Neutrophil (primary cell): ENCODE measurements at regions not wholly inside any gene's neighbourhood (a gene's known extent, or its start where the extent isn't known, plus 50 kb on each side); places are given as distances from the start of the nearest gene placed in this dataset.

Experiments used
- H3K27ac ChIP-seq: fragments of 200-600 bp; sonication (generic); 2 replicates; pipeline ENCODE4 v1.5.1; 2016; ENCODE audit warnings: mild to moderate bottlenecking, moderate library complexity
- H3K27me3 ChIP-seq: fragments of 200-600 bp; sonication (generic); 2 replicates; pipeline ENCODE4 v1.6.0; 2016; ENCODE audit warnings: mild to moderate bottlenecking
- H3K36me3 ChIP-seq: fragments of 200-600 bp; sonication (generic); 2 replicates; pipeline ENCODE4 v1.5.1; 2017
- H3K4me1 ChIP-seq, 2 experiments: fragments of 200-600 bp in 1 of 2; sonication (generic) in 1 of 2; 1 replicate in 1 of 2; 2 replicates in 1 of 2; pipeline versions ENCODE4 v1.5.1 to v1.6.1; 2013 to 2016; ENCODE audit warnings: low read depth in 1 of 2, low read length in 1 of 2, mild to moderate bottlenecking in 1 of 2, moderate library complexity in 1 of 2; ENCODE audit not compliant: control insufficient read depth in 1 of 2, insufficient read depth in 1 of 2
- H3K4me3 ChIP-seq, 2 experiments: fragments of 200-600 bp in 1 of 2; sonication (generic) in 1 of 2; 1 replicate in 1 of 2; 2 replicates in 1 of 2; pipeline ENCODE4 v1.5.1; 2013 to 2016; ENCODE audit warnings: low read depth in 1 of 2, low read length in 1 of 2, mild to moderate bottlenecking in 1 of 2, moderate library complexity in 1 of 2
- H3K9me3 ChIP-seq: fragments of 200-600 bp; sonication (generic); 2 replicates; pipeline ENCODE4 v1.5.1; 2016
- TF ChIP-seq, protein P1 (sequence below): fragments of 200-600 bp; sonication (generic); IDR thresholded peaks from 2 replicates; pipeline ENCODE4 v1.5.1; 2016; ENCODE audit warnings: antibody characterized with exemption

DNA sequence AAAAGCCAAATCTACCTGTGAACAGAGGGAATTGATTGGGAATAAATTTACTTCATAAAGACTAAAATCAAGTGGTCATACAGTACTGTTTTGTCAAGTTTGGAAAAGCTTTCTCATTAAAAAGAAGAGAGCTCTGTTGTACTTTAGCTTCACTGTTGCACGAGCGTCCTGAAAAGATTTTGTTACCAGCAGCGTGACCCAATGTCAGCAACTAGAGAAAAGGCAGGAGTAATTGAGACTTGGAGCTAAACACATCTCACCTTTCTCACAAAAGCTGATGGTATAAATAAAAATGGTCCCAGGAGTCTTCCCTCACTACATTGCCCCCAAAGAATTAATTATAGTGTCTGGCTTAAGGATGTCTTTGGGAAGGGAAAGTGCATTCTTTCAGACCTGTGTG lies 613.7 kb downstream of the OLFM4 start:
- H3K27ac ChIP-seq: no peak overlapping the region
- H3K4me1 ChIP-seq: no peaks in the 10 kb centered on the region
- H3K27me3 ChIP-seq: no peaks in the 10 kb centered on the region
- H3K9me3 ChIP-seq: no peaks in the 10 kb centered on the region
- H3K4me3 ChIP-seq: no peak overlapping the region
- H3K36me3 ChIP-seq: no peaks in the 10 kb centered on the region
- TF ChIP-seq, protein P1, sequence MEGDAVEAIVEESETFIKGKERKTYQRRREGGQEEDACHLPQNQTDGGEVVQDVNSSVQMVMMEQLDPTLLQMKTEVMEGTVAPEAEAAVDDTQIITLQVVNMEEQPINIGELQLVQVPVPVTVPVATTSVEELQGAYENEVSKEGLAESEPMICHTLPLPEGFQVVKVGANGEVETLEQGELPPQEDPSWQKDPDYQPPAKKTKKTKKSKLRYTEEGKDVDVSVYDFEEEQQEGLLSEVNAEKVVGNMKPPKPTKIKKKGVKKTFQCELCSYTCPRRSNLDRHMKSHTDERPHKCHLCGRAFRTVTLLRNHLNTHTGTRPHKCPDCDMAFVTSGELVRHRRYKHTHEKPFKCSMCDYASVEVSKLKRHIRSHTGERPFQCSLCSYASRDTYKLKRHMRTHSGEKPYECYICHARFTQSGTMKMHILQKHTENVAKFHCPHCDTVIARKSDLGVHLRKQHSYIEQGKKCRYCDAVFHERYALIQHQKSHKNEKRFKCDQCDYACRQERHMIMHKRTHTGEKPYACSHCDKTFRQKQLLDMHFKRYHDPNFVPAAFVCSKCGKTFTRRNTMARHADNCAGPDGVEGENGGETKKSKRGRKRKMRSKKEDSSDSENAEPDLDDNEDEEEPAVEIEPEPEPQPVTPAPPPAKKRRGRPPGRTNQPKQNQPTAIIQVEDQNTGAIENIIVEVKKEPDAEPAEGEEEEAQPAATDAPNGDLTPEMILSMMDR: no peak

DNA sequence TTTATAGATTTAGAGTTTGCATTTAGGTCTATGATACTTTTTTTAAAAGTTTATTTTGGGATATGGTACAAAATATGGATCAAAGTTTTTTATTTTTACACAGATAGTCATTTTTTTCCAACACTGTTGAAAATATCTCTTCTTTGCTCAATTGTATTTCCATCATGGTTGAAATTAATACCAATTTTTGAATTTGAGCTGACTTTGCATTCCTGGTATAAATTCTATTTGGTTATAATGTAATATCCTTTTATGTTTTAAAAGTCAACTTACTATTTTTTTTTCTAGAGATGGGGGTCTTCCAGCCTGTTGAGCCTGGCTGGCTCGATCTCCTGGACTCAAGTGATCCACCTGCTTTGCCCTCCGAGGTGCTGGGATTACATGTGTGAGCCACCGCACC lies 620.1 kb downstream of the OLFM4 start:
- no peaks in the 10 kb centered on the region for H3K36me3 ChIP-seq
- TF ChIP-seq, protein P1: no peak
- no peaks in the 10 kb centered on the region for H3K27me3 ChIP-seq
- no peaks in the 10 kb centered on the region for H3K9me3 ChIP-seq
- no peak overlapping the region for H3K27ac ChIP-seq
- H3K4me1 ChIP-seq: no peaks in the 10 kb centered on the region
- no peak overlapping the region for H3K4me3 ChIP-seq

DNA sequence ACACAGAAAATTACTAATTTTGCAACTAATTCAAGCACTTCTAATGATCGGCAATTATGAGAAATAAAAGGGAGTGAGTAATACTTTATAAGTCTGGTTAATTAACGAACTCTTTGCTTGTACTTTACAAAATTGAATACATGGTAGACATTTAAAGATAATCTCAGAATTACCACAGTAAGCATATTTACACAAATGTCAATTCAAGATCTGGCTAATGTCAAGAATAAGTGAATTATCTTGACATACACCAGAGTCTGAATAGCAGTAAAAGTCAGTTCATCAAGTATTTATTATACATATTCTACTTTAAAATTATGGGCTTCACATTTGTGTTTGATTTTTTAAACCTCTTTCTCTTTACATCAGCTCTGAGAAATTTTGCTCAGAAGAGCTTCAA lies 643.4 kb downstream of the OLFM4 start:
- TF ChIP-seq, protein P1: no peak

DNA sequence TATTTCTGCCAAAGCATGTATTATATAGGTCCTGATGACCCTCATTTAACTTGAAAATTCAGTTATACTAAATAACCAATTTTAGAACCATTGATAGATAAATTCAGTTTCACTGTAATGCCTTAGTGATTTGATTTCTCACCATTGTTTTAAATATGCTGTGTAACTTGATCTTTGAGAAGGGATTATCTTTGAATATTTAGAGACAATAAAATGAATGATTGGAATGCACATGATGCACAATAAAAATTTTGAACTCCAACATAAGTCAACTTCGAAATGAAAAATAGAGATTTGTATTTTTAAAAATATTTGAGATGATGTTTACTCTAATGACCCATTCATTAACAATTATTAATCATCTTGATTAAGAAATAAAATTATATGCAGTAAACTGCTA lies 654.5 kb downstream of the OLFM4 start:
- Histone ChIP-seq H3K9me3 (peaks cover 4% of the 10 kb centered on the region), H3K36me3 (no peaks in the 10 kb centered on the region), H3K27me3 (no peaks in the 10 kb centered on the region), H3K27ac (no peak overlapping the region), H3K4me1 (no peaks in the 10 kb centered on the region), H3K4me3 (no peak overlapping the region)
- TF ChIP-seq, protein P1: no peak

More for the DNA sequence above, 643.4 kb downstream of the OLFM4 start:
- no peaks in the 10 kb centered on the region for H3K4me1 ChIP-seq
- no peaks in the 10 kb centered on the region for H3K36me3 ChIP-seq
- no peak overlapping the region for H3K4me3 ChIP-seq
- H3K27ac ChIP-seq: no peak overlapping the region
- H3K9me3 ChIP-seq: no peaks in the 10 kb centered on the region
- H3K27me3 ChIP-seq: no peaks in the 10 kb centered on the region

DNA sequence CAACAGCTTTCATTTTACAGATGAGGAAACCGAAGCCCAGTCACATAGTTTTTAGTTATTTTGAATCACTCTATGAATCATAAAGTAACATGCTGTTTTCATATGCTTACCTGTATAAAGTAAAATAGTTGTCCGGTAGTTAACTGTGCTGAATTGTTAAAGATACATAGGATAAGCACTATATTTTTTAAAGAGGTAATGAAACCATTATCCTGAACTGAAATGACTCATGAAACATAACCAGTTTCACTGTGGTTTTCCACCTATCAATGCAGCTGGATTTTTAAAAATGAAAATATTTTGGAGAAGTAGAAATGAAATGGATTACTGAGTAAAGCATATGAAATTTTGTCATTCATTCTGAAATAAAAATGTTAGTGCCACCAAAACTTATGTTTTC lies 655.0 kb downstream of the OLFM4 start:
- Histone ChIP-seq H3K27ac (no peak overlapping the region), H3K9me3 (peaks cover 4% of the 10 kb centered on the region), H3K4me1 (no peaks in the 10 kb centered on the region), H3K4me3 (no peak overlapping the region), H3K27me3 (no peaks in the 10 kb centered on the region), H3K36me3 (no peaks in the 10 kb centered on the region)
- TF ChIP-seq, protein P1: no peak

DNA sequence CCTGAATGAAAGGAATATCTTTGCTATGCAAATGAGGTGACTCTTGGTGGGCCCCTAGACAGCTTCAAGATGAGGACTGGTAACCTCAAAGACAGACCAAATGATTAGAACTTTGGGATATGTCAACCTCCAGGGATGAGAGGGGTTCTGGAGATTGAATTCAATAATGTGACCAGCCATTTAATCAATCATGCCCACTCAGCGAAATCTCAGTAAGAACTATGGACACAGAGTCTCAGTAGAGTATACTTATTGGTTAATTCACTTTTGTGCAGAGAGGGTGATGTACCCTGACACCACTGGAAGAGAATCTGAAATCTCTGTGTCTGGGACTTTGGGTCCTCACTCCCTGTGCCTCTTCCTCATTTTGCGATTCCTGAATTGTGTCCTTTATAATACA lies 662.8 kb downstream of the OLFM4 start:
- Histone ChIP-seq H3K9me3 (peaks cover 4% of the 10 kb centered on the region), H3K27ac (no peak overlapping the region), H3K4me3 (no peak overlapping the region), H3K27me3 (no peaks in the 10 kb centered on the region), H3K36me3 (no peaks in the 10 kb centered on the region), H3K4me1 (no peaks in the 10 kb centered on the region)
- TF ChIP-seq, protein P1: no peak
